SK-N-SH (cell line): ENCODE measurements at regions not wholly inside any gene's neighbourhood (a gene's known extent, or its start where the extent isn't known, plus 50 kb on each side); places are given as distances from the start of the nearest gene placed in this dataset.

Source experiments
- CTCF ChIA-PET: fragments of 300-600, 350-600 bp; formaldehyde crosslinking; extraction: SDS; loops from one replicate; lab custom pipeline; 2021; lab: Yijun Ruan, JAX
- POLR2A ChIA-PET: fragments of 350-600 bp; sonication (Branson Sonifier 250); formaldehyde crosslinking; extraction: SDS; loops from one replicate; lab custom pipeline; 2020; ENCODE audit warnings: antibody characterized with exemption, inconsistent platforms; lab: Yijun Ruan, JAX
- DNase-seq: peaks from one replicate; pipeline ENCODE4 v3.0.0; 2012
- H2AFZ ChIP-seq: fragments of 200-600 bp; sonication (generic); 2 replicates; pipeline ENCODE4 v1.8.1; 2016; ENCODE audit warnings: antibody characterized with exemption, mild to moderate bottlenecking, low read depth
- H3F3A ChIP-seq: fragments of 200-600 bp; sonication (generic); replicated peaks from 2 replicates; pipeline ENCODE3; 2016; ENCODE audit warnings: antibody characterized with exemption, mild to moderate bottlenecking; ENCODE audit not compliant: insufficient read depth
- H3K27ac ChIP-seq, 2 experiments: fragments of 200-500 bp in 1 of 2; fragments of 200-600 bp in 1 of 2; sonication (Bioruptor generic) in 1 of 2; sonication (generic), shearing (Covaris generic) in 1 of 2; 2 replicates each; pipeline versions ENCODE4 v1.5.1 to v1.6.1; 2014 to 2016; ENCODE audit warnings: low read depth in 2 of 2, inconsistent platforms in 1 of 2, low read length in 1 of 2, mild to moderate bottlenecking in 1 of 2, mixed read lengths in 1 of 2
- H3K27me3 ChIP-seq: fragments of 200-600 bp; sonication (generic), shearing (Covaris generic); 2 replicates; pipeline ENCODE4 v1.6.1; 2016; ENCODE audit warnings: mixed run types; ENCODE audit not compliant: insufficient read depth
- H3K36me3 ChIP-seq, 2 experiments: fragments of 200-500 bp in 1 of 2; fragments of 200-600 bp in 1 of 2; sonication (Bioruptor generic) in 1 of 2; sonication (generic) in 1 of 2; replicated peaks in 1 of 2; 2 replicates each; pipeline versions ENCODE3 to v1.5.1; 2014 to 2016; ENCODE audit warnings: low read length in 1 of 2, mild to moderate bottlenecking in 1 of 2; ENCODE audit not compliant: insufficient read depth in 2 of 2, control insufficient read depth in 1 of 2
- H3K4me1 ChIP-seq, 2 experiments: fragments of 200-500 bp in 1 of 2; fragments of 200-600 bp in 1 of 2; sonication (Bioruptor generic) in 1 of 2; sonication (generic), shearing (Covaris generic) in 1 of 2; 2 replicates each; pipeline versions ENCODE4 v1.5.1 to v1.6.1; 2014 to 2016; ENCODE audit warnings: low read depth in 1 of 2, low read length in 1 of 2, mixed run types in 1 of 2; ENCODE audit not compliant: insufficient read depth in 2 of 2, control insufficient read depth in 1 of 2
- H3K4me2 ChIP-seq: fragments of 200-600 bp; sonication (generic), shearing (Covaris generic); 2 replicates; pipeline ENCODE4 v1.6.1; 2017; ENCODE audit warnings: mixed run types
- H3K4me3 ChIP-seq, 2 experiments: fragments of 200-500 bp in 1 of 2; fragments of 200-600 bp in 1 of 2; sonication (Bioruptor generic) in 1 of 2; sonication (generic), shearing (Covaris generic) in 1 of 2; 2 replicates each; pipeline versions ENCODE4 v1.5.1 to v1.8.1; 2014 to 2016; ENCODE audit warnings: low read depth in 2 of 2, inconsistent platforms in 1 of 2, low read length in 1 of 2, mild to moderate bottlenecking in 1 of 2, mixed read lengths in 1 of 2, moderate library complexity in 1 of 2
- H3K79me2 ChIP-seq: fragments of 200-600 bp; sonication (generic); 2 replicates; pipeline ENCODE4 v1.8.1; 2017; ENCODE audit warnings: mild to moderate bottlenecking; ENCODE audit not compliant: insufficient read depth
- H3K9ac ChIP-seq: fragments of 200-600 bp; sonication (generic); 2 replicates; pipeline ENCODE4 v1.6.1; 2017; ENCODE audit warnings: mixed run types
- H3K9me2 ChIP-seq: fragments of 200-600 bp; sonication (generic); 2 replicates; pipeline ENCODE4 v1.6.1; 2017; ENCODE audit warnings: mixed run types
- H3K9me3 ChIP-seq: fragments of 200-600 bp; sonication (generic); 2 replicates; pipeline ENCODE4 v1.6.1; 2017; ENCODE audit warnings: mixed run types, mild to moderate bottlenecking, moderate library complexity
- H4K20me1 ChIP-seq: fragments of 200-600 bp; sonication (generic); 2 replicates; pipeline ENCODE4 v1.6.1; 2017; ENCODE audit warnings: mild to moderate bottlenecking, mixed run types; ENCODE audit not compliant: insufficient read depth
- CTCF ChIP-seq: fragments of 200-600 bp; sonication (generic); IDR thresholded peaks from 2 replicates; pipeline ENCODE4 v1.6.1; 2017; ENCODE audit warnings: antibody characterized with exemption, mild to moderate bottlenecking, moderate library complexity
- EP300 ChIP-seq, 2 experiments: IDR thresholded peaks; 2 replicates each; pipeline versions ENCODE4 v1.4.0 to v1.6.1; 2012; ENCODE audit warnings: borderline replicate concordance in 1 of 2, low read depth in 1 of 2, low read length in 1 of 2
- EZH2phosphoT487 ChIP-seq: fragments of 200-600 bp; sonication (generic); IDR thresholded peaks from 2 replicates; pipeline ENCODE4 v1.6.1; 2017; ENCODE audit warnings: low read depth, mixed run types, mild to moderate bottlenecking, antibody characterized with exemption, moderate library complexity, borderline replicate concordance
- FOSL2 ChIP-seq: IDR thresholded peaks from 2 replicates; pipeline ENCODE4 v1.4.0; 2012; ENCODE audit warnings: low read depth, mild to moderate bottlenecking, moderate library complexity, borderline replicate concordance
- FOXJ3 ChIP-seq: sonication (generic); formaldehyde crosslinking; IDR thresholded peaks from 2 replicates; pipeline ENCODE4 v1.5.1; 2020; ENCODE audit warnings: mild to moderate bottlenecking, missing genetic modification reagents
- GABPA ChIP-seq: IDR thresholded peaks from 2 replicates; pipeline ENCODE4 v1.4.0; 2012; ENCODE audit warnings: low read depth, mild to moderate bottlenecking
- GATA2 ChIP-seq: sonication (generic); formaldehyde crosslinking; IDR thresholded peaks from 2 replicates; pipeline ENCODE4 v1.5.0; 2020; ENCODE audit warnings: mild to moderate bottlenecking, missing genetic modification reagents
- IRF3 ChIP-seq: fragments of 150-350 bp; IDR thresholded peaks from 2 replicates; pipeline ENCODE4 v1.6.1; 2016; ENCODE audit warnings: mild to moderate bottlenecking, low read depth, low read length
- PBX3 ChIP-seq: IDR thresholded peaks from 2 replicates; pipeline ENCODE4; 2012
- RAD21 ChIP-seq: IDR thresholded peaks from 2 replicates; pipeline ENCODE4 v1.6.1; 2012; ENCODE audit warnings: mild to moderate bottlenecking, low read length
- REST ChIP-seq: IDR thresholded peaks from 2 replicates; pipeline ENCODE4 v1.6.1; 2012; ENCODE audit warnings: mild to moderate bottlenecking, low read depth, low read length, moderate library complexity
- RFX5 ChIP-seq: IDR thresholded peaks from 2 replicates; pipeline ENCODE4 v1.6.1; 2012; ENCODE audit warnings: mild to moderate bottlenecking, improper control_type of control experiment, low read length
- SIN3A ChIP-seq: IDR thresholded peaks from 2 replicates; pipeline ENCODE4 v1.6.1; 2012; ENCODE audit warnings: low read depth, mild to moderate bottlenecking, low read length, moderate library complexity, borderline replicate concordance
- SMC3 ChIP-seq: IDR thresholded peaks from 2 replicates; pipeline ENCODE4 v1.6.1; 2012; ENCODE audit warnings: low read depth, low read length, improper control_type of control experiment
- TEAD4 ChIP-seq: IDR thresholded peaks from 2 replicates; pipeline ENCODE4 v1.4.0; 2012; ENCODE audit warnings: mild to moderate bottlenecking, borderline replicate concordance; ENCODE audit not compliant: insufficient read depth
- USF2 ChIP-seq: fragments of 150-350 bp; IDR thresholded peaks from 2 replicates; pipeline ENCODE4 v1.6.1; 2017; ENCODE audit warnings: antibody characterized with exemption, low read length, low read depth, borderline replicate concordance
- ZBTB33 ChIP-seq: IDR thresholded peaks from 2 replicates; pipeline ENCODE4 v1.4.0; 2012; ENCODE audit warnings: low read depth, borderline replicate concordance
- WGBS: methylation state at CpG from one replicate; pipeline ENCODE4 v1.1.6; 2017; ENCODE audit warnings: low lambda C conversion rate; 5-methylcytosine and 5-hydroxymethylcytosine counted together

GRCh38 chr4:138910914-138911336, 104.7 kb upstream of the NOCT start (continued):
- no peak for TF ChIP-seq REST
- no peak for TF ChIP-seq TEAD4
- peak; percentile 24; the same call in 1 of the 2 replicates for TF ChIP-seq RFX5
- TF ChIP-seq IRF3 = no peak
- peak in 1 of 2 experiments; percentile 96; a peak in 2 of 4 replicates for TF ChIP-seq EP300 (IDR thresholded peaks at IDR 0.05; ENCODE audit: borderline replicate concordance in 1 of 2, low read depth in 1 of 2, low read length in 1 of 2)
- no peak for TF ChIP-seq SIN3A

- no peaks in the 10 kb centered on the region for H4K20me1 ChIP-seq
- peak overlapping the region; percentile 19; the same call in 1 of the 2 replicates for H3K9ac ChIP-seq
- POLR2A ChIA-PET = interaction anchor here (0.9 to 1.7 kb wide), 3 partner anchors 11 to 39 kb away, joined by 3 to 8 read pairs (median 3); no protein-coding TSS in a partner anchor
- H3K9me3 ChIP-seq = no peaks in the 10 kb centered on the region
- peak overlapping the region; percentile 50 to 99 for H3K27ac ChIP-seq
- H3K27me3 ChIP-seq = no peaks in the 10 kb centered on the region
- peak; percentile 52 for DNase-seq
- no peak overlapping the region for H2AFZ ChIP-seq
- H3K36me3 ChIP-seq = no peaks in the 10 kb centered on the region
- WGBS = 22% methylated on average over 5 of the region's 6 CpGs
- no peaks in the 10 kb centered on the region for H3K9me2 ChIP-seq
- peaks cover 5% of the 10 kb centered on the region for H3F3A ChIP-seq
- H3K4me1 ChIP-seq = peaks cover 5 to 50% of the 10 kb centered on the region in 2 experiments; a peak in 3 of 4 replicates
- CTCF ChIA-PET = interaction anchor here (1.0 to 5.4 kb wide), 7 partner anchors 9 to 230 kb away, joined by 3 to 40 read pairs (median 5); no protein-coding TSS in a partner anchor
- peak overlapping the region; percentile 51; the same call in 1 of the 2 replicates for H3K4me2 ChIP-seq
- H3K79me2 ChIP-seq = no peaks in the 10 kb centered on the region
- peak overlapping the region; percentile 2 to 35; a peak in 1 of 4 replicates for H3K4me3 ChIP-seq
- no peak for TF ChIP-seq ZBTB33
- TF ChIP-seq GATA2 (CRISPR knock-in tag) = no peak
- no peak for TF ChIP-seq FOXJ3 (CRISPR knock-in tag)
- TF ChIP-seq RAD21 = no peak
- peak; percentile 58; the same call in 1 of the 2 replicates for TF ChIP-seq PBX3
- TF ChIP-seq SIN3A = no peak
- TF ChIP-seq EZH2phosphoT487 = no peak
- no peak for TF ChIP-seq CTCF
- no peak for TF ChIP-seq USF2
- no peak for TF ChIP-seq SMC3
- TF ChIP-seq FOSL2 = peak; percentile 47; the same call in 1 of the 2 replicates
- TF ChIP-seq GABPA = no peak
These were observed 105.2 kb upstream of the NOCT start for GRCh38 chr4:138910195-138910913.
